ENCODE measurements at regions not wholly inside any gene's neighbourhood (a gene's known extent, or its start where the extent isn't known, plus 50 kb on each side); places are given as distances from the start of the nearest gene placed in this dataset.

- no peak for TF ChIP-seq CTCF (IDR thresholded peaks at IDR 0.05; ENCODE audit: low read depth, low read length)
- DNase-seq (ENCODE audit: low read depth in 1 of 2, low spot score in 1 of 2) = peak in 1 of 2 donors; percentile 10
- no peak overlapping the region for H3K27ac ChIP-seq
Observed at GRCh38 chr10:78139341-78139740, 105.7 kb downstream of the RPS24 start.

GRCh38 chr10:78140066-78140630 lies 106.5 kb downstream of the RPS24 start:
- H3K4me3 ChIP-seq = no peak overlapping the region
- DNase-seq (ENCODE audit: low read depth in 1 of 2, low spot score in 1 of 2) = no peak
- H3K27ac ChIP-seq = no peak overlapping the region
- H3K4me1 ChIP-seq (ENCODE audit: low read depth) = peaks cover 17% of the 10 kb centered on the region
- TF ChIP-seq CTCF (IDR thresholded peaks at IDR 0.05; ENCODE audit: low read depth, low read length) = no peak
- no peaks in the 10 kb centered on the region for H3K9me3 ChIP-seq (ENCODE audit: low read depth)
- no peaks in the 10 kb centered on the region for H3K36me3 ChIP-seq
- no peaks in the 10 kb centered on the region for H3K27me3 ChIP-seq

More at GRCh38 chr10:78139341-78139740, 105.7 kb downstream of the RPS24 start:
- peaks cover 17% of the 10 kb centered on the region for H3K4me1 ChIP-seq (ENCODE audit: low read depth)
- H3K9me3 ChIP-seq (ENCODE audit: low read depth) = no peaks in the 10 kb centered on the region
- no peak overlapping the region for H3K4me3 ChIP-seq
- no peaks in the 10 kb centered on the region for H3K27me3 ChIP-seq
- no peaks in the 10 kb centered on the region for H3K36me3 ChIP-seq

GRCh38 chr10:78143576-78143975 lies 109.9 kb downstream of the RPS24 start:
- H3K9me3 ChIP-seq (ENCODE audit: low read depth) = no peaks in the 10 kb centered on the region
- no peak overlapping the region for H3K4me3 ChIP-seq
- no peak overlapping the region for H3K27ac ChIP-seq
- no peaks in the 10 kb centered on the region for H3K4me1 ChIP-seq (ENCODE audit: low read depth)
- H3K27me3 ChIP-seq = no peaks in the 10 kb centered on the region
- DNase-seq (ENCODE audit: low read depth in 1 of 2, low spot score in 1 of 2) = no peak
- H3K36me3 ChIP-seq = no peaks in the 10 kb centered on the region
- no peak for TF ChIP-seq CTCF (IDR thresholded peaks at IDR 0.05; ENCODE audit: low read depth, low read length)

GRCh38 chr10:78146200-78146599 lies 112.5 kb downstream of the RPS24 start:
- no peak for DNase-seq (ENCODE audit: low read depth in 1 of 2, low spot score in 1 of 2)
- Histone ChIP-seq H3K9me3 (ENCODE audit: low read depth) (no peaks in the 10 kb centered on the region), H3K27me3 (no peaks in the 10 kb centered on the region), H3K4me1 (ENCODE audit: low read depth) (no peaks in the 10 kb centered on the region), H3K27ac (no peak overlapping the region), H3K36me3 (no peaks in the 10 kb centered on the region), H3K4me3 (no peak overlapping the region)
- TF ChIP-seq CTCF (IDR thresholded peaks at IDR 0.05; ENCODE audit: low read depth, low read length) = no peak

GRCh38 chr10:78147202-78147601 lies 113.5 kb downstream of the RPS24 start:
- H3K4me1 ChIP-seq (ENCODE audit: low read depth) = no peaks in the 10 kb centered on the region
- TF ChIP-seq CTCF (IDR thresholded peaks at IDR 0.05; ENCODE audit: low read depth, low read length) = no peak
- DNase-seq (ENCODE audit: low read depth in 1 of 2, low spot score in 1 of 2) = no peak
- no peak overlapping the region for H3K27ac ChIP-seq
- H3K4me3 ChIP-seq = no peak overlapping the region
- H3K36me3 ChIP-seq = no peaks in the 10 kb centered on the region
- no peaks in the 10 kb centered on the region for H3K9me3 ChIP-seq (ENCODE audit: low read depth)
- H3K27me3 ChIP-seq = no peaks in the 10 kb centered on the region

Data from cardiac muscle cell (in vitro differentiated cells and primary cell).